ENCODE measurements at regions not wholly inside any gene's neighbourhood (a gene's known extent, or its start where the extent isn't known, plus 50 kb on each side); places are given as distances from the start of the nearest gene placed in this dataset.
"Not testable (repeated sequence)": the region's sequence is repeated elsewhere in the genome, so short reads cannot be mapped to it uniquely, and the experiment has no call there.

- no peak for DNase-seq
Measured at GRCh38 chr12:83659321-83659720, 972.6 kb downstream of the TMTC2 start.

- DNase-seq = no peak
Measured at GRCh38 chr12:83656004-83656403, 969.3 kb downstream of the TMTC2 start.

- no peak for DNase-seq
Measured at GRCh38 chr12:83642205-83642604, 955.5 kb downstream of the TMTC2 start.

- no peak for DNase-seq
Measured at GRCh38 chr12:83641789-83642188, 955.1 kb downstream of the TMTC2 start.

GRCh38 chr12:83634726-83635267 is 948.1 kb downstream of the TMTC2 start:
- no peak for DNase-seq

- no peak for DNase-seq
Measured at GRCh38 chr12:83630526-83630925, 943.8 kb downstream of the TMTC2 start.

- no peak for DNase-seq
Measured at GRCh38 chr12:83629931-83630330, 943.2 kb downstream of the TMTC2 start.

- DNase-seq = no peak
Measured at GRCh38 chr12:83622205-83622604, 935.5 kb downstream of the TMTC2 start.

- DNase-seq = no peak
Measured at GRCh38 chr12:83619973-83620372, 933.3 kb downstream of the TMTC2 start.

- DNase-seq = no peak
Measured at GRCh38 chr12:83615152-83615551, 928.4 kb downstream of the TMTC2 start.

GRCh38 chr12:83613586-83614110 is 926.9 kb downstream of the TMTC2 start:
- DNase-seq = no peak

- no peak for DNase-seq
Measured at GRCh38 chr12:83603106-83603505, 916.4 kb downstream of the TMTC2 start.

GRCh38 chr12:83575326-83575725 is 888.6 kb downstream of the TMTC2 start:
- no peak for DNase-seq

GRCh38 chr12:83574142-83574541 is 887.4 kb downstream of the TMTC2 start:
- no peak for DNase-seq

- no peak for DNase-seq
Measured at GRCh38 chr12:83573671-83574070, 887.0 kb downstream of the TMTC2 start.

- DNase-seq = no peak
Measured at GRCh38 chr12:83559650-83560049, 872.9 kb downstream of the TMTC2 start.

GRCh38 chr12:83556040-83556439 is 869.3 kb downstream of the TMTC2 start:
- not testable (repeated sequence) for DNase-seq

- no peak for DNase-seq
Measured at GRCh38 chr12:83541446-83541845, 854.7 kb downstream of the TMTC2 start.

GRCh38 chr12:83538361-83538965 is 851.8 kb downstream of the TMTC2 start:
- no peak for DNase-seq

GRCh38 chr12:83537428-83538053 is 850.8 kb downstream of the TMTC2 start:
- DNase-seq = no peak

- DNase-seq = no peak
Measured at GRCh38 chr12:83536496-83536895, 849.8 kb downstream of the TMTC2 start.

GRCh38 chr12:83528571-83528970 is 841.9 kb downstream of the TMTC2 start:
- no peak for DNase-seq

GRCh38 chr12:83527810-83528209 is 841.1 kb downstream of the TMTC2 start:
- DNase-seq = no peak

GRCh38 chr12:83515306-83516026 is 828.8 kb downstream of the TMTC2 start:
- peak; percentile 59 for DNase-seq
